Osteoblast (primary cell): ENCODE measurements at regions not wholly inside any gene's neighbourhood (a gene's known extent, or its start where the extent isn't known, plus 50 kb on each side); places are given as distances from the start of the nearest gene placed in this dataset.
"Not testable (repeated sequence)": the region's sequence is repeated elsewhere in the genome, so short reads cannot be mapped to it uniquely, and the experiment has no call there.

ENCODE experiments used
- DNase-seq: peaks from one replicate; pipeline ENCODE4 v3.0.0; 2011; ENCODE audit warnings: low spot score, mixed read lengths; ENCODE audit not compliant: insufficient read length; ENCODE audit errors: missing footprints
- H2AFZ ChIP-seq: 2 replicates; pipeline ENCODE4 v1.6.0; 2011; ENCODE audit warnings: mild to moderate bottlenecking, low read length
- H3K27ac ChIP-seq: 2 replicates; pipeline ENCODE4 v1.5.1; 2011; ENCODE audit warnings: mild to moderate bottlenecking, low read depth, low read length, moderate library complexity
- H3K27me3 ChIP-seq: 2 replicates; pipeline ENCODE4 v1.6.0; 2012; ENCODE audit warnings: mild to moderate bottlenecking, control low read depth, inconsistent platforms, low read length, moderate library complexity; ENCODE audit not compliant: insufficient read depth
- H3K36me3 ChIP-seq: 2 replicates; pipeline ENCODE4 v1.5.1; 2011; ENCODE audit warnings: mild to moderate bottlenecking, low read length, control low read depth, moderate library complexity; ENCODE audit not compliant: insufficient read depth
- H3K4me1 ChIP-seq: 2 replicates; pipeline ENCODE4 v1.5.1; 2011; ENCODE audit warnings: mild to moderate bottlenecking, low read length, control low read depth, moderate library complexity; ENCODE audit not compliant: insufficient read depth
- H3K4me2 ChIP-seq: 2 replicates; pipeline ENCODE4 v1.6.0; 2011; ENCODE audit warnings: mild to moderate bottlenecking, low read length; ENCODE audit not compliant: insufficient read depth
- H3K4me3 ChIP-seq: fragments of 200-600 bp; sonication (generic); 3 replicates; pipeline ENCODE4 v1.5.1; 2012; ENCODE audit warnings: mild to moderate bottlenecking, low read length, inconsistent platforms; ENCODE audit not compliant: insufficient read depth
- H3K79me2 ChIP-seq: 2 replicates; pipeline ENCODE4 v1.6.0; 2012; ENCODE audit warnings: mild to moderate bottlenecking, low read length, control low read depth, inconsistent platforms; ENCODE audit not compliant: insufficient read depth
- H3K9me3 ChIP-seq: 2 replicates; pipeline ENCODE4 v1.5.1; 2011; ENCODE audit warnings: low read depth, low read length, control low read depth
- H4K20me1 ChIP-seq: 2 replicates; pipeline ENCODE4 v1.6.0; 2012; ENCODE audit warnings: mild to moderate bottlenecking, low read length, control low read depth; ENCODE audit not compliant: insufficient read depth
- TF ChIP-seq, protein P1 (sequence below): IDR thresholded peaks from 2 replicates; pipeline ENCODE4 v1.5.1; 2011; ENCODE audit warnings: mild to moderate bottlenecking, low read depth, low read length, moderate library complexity; ENCODE audit errors: extremely low read depth

DNA sequence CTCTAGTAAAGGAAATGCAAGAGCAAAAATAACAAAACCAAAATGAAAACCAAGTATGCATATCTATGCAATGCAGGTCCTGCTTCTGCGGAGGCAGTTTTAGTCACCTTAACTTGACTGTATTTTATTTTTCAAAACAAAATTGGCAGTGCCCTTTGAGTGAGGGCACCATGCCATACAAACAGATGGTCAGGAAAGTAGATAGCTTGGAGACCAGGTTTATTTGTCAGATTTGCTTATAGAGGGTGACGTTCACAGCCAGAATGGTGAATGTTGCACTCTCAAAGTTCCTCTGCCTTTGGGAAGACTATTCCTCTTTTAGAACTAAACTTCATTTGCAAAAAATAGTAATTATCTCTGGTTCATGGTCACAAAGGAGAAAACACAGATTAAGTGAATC is 801.9 kb downstream of the ANKRD7 start:
- no peak overlapping the region for H3K27ac ChIP-seq
- TF ChIP-seq, protein P1, sequence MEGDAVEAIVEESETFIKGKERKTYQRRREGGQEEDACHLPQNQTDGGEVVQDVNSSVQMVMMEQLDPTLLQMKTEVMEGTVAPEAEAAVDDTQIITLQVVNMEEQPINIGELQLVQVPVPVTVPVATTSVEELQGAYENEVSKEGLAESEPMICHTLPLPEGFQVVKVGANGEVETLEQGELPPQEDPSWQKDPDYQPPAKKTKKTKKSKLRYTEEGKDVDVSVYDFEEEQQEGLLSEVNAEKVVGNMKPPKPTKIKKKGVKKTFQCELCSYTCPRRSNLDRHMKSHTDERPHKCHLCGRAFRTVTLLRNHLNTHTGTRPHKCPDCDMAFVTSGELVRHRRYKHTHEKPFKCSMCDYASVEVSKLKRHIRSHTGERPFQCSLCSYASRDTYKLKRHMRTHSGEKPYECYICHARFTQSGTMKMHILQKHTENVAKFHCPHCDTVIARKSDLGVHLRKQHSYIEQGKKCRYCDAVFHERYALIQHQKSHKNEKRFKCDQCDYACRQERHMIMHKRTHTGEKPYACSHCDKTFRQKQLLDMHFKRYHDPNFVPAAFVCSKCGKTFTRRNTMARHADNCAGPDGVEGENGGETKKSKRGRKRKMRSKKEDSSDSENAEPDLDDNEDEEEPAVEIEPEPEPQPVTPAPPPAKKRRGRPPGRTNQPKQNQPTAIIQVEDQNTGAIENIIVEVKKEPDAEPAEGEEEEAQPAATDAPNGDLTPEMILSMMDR: no peak

GRCh38 chr7:119028736-119029135 is 804.2 kb downstream of the ANKRD7 start:
- Histone ChIP-seq H3K27me3 (no peaks in the 10 kb centered on the region), H3K79me2 (no peaks in the 10 kb centered on the region), H3K9me3 (peaks cover 2% of the 10 kb centered on the region), H3K36me3 (no peaks in the 10 kb centered on the region), H3K27ac (no peak overlapping the region), H3K4me1 (no peaks in the 10 kb centered on the region), H2AFZ (no peak overlapping the region), H3K4me2 (no peak overlapping the region), H4K20me1 (no peaks in the 10 kb centered on the region), H3K4me3 (no peak overlapping the region)
- DNase-seq: no peak
- TF ChIP-seq, protein P1: no peak

More for the DNA sequence above, 801.9 kb downstream of the ANKRD7 start:
- Histone ChIP-seq H3K4me2 (no peak overlapping the region), H3K27me3 (no peaks in the 10 kb centered on the region), H4K20me1 (no peaks in the 10 kb centered on the region), H3K4me3 (no peak overlapping the region), H3K36me3 (no peaks in the 10 kb centered on the region), H3K4me1 (no peaks in the 10 kb centered on the region), H2AFZ (no peak overlapping the region), H3K9me3 (peaks cover 2% of the 10 kb centered on the region), H3K79me2 (no peaks in the 10 kb centered on the region)
- no peak for DNase-seq

DNA sequence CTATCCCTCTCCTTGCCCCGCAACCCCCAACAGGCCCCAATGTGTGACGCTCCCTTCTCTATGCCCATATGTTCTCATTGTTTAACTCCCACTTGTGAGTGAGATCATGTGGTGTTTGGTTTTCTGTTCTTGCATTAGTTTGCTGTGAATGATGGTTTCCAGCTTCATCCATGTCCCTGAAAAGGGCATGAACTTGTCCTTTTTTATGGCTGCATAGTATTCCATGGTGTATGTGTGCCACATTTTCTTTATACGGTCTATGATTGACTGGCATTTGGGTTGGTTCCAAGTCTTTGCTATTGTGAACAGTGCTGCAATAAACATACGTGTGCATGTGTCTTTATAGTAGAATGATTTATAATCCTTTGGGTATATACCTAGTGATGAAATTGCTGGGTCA is 807.6 kb downstream of the ANKRD7 start:
- not testable (repeated sequence) for H3K4me1 ChIP-seq, H3K79me2 ChIP-seq, H3K9me3 ChIP-seq, DNase-seq, H3K36me3 ChIP-seq, H3K4me3 ChIP-seq, H3K27me3 ChIP-seq, H3K27ac ChIP-seq, H3K4me2 ChIP-seq, H4K20me1 ChIP-seq, H2AFZ ChIP-seq

DNA sequence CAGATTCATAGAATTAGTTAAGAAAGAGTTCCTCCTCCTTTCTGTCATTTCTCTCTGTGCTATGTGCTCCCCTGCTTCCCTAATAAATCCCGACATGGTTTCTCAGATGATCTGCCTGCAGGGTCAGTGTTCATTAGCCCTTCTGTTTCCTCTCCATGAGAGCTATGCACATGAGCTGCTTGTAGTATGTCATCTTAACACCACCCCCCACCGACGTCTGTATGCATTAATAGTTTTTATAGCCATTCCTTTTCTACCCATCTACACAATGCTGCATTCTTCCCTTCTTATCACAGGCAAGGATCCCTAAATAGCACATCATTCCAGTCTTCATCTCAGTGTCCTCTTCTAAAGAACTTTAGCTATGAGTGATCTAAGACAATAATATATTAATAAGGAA is 809.1 kb downstream of the ANKRD7 start:
- no peak overlapping the region for H2AFZ ChIP-seq
- no peaks in the 10 kb centered on the region for H3K79me2 ChIP-seq
- H3K27me3 ChIP-seq: no peaks in the 10 kb centered on the region
- no peaks in the 10 kb centered on the region for H4K20me1 ChIP-seq
- H3K4me3 ChIP-seq: no peak overlapping the region
- H3K27ac ChIP-seq: no peak overlapping the region
- H3K4me1 ChIP-seq: no peaks in the 10 kb centered on the region
- DNase-seq: no peak
- TF ChIP-seq, protein P1: no peak
- no peak overlapping the region for H3K4me2 ChIP-seq
- H3K36me3 ChIP-seq: no peaks in the 10 kb centered on the region
- peaks cover 2% of the 10 kb centered on the region for H3K9me3 ChIP-seq
